ENCODE measurements at regions not wholly inside any gene's neighbourhood (a gene's known extent, or its start where the extent isn't known, plus 50 kb on each side); places are given as distances from the start of the nearest gene placed in this dataset.

- no peak overlapping the region for H3K27ac ChIP-seq
- ATAC-seq (no peak), DNase-seq (peak in 1 of 2 donors; percentile 32)
- no peaks in the 10 kb centered on the region for H3K4me1 ChIP-seq
- intact Hi-C loops (cut with DNase I), result no loop called here
- no peaks in the 10 kb centered on the region for H3K36me3 ChIP-seq (ENCODE audit: insufficient read depth in 1 of 2, low read depth in 1 of 2)
- no peaks in the 10 kb centered on the region for H3K27me3 ChIP-seq (ENCODE audit: insufficient read depth in 3 of 3, low read length in 2 of 3)
- no peak overlapping the region for H3K4me3 ChIP-seq
- H3K9me3 ChIP-seq, result no peaks in the 10 kb centered on the region
- WGBS, 3 donors, result 84 to 92% (median 89%) methylated on average over 13 of the region's 13 CpGs
- no peak for TF ChIP-seq CTCF (IDR thresholded peaks at IDR 0.05)
Measured at GRCh38 chr22:48438096-48438495, 1389.6 kb downstream of the BRD1 start.

- Histone ChIP-seq H3K4me3 (no peak overlapping the region), H3K9me3 (no peaks in the 10 kb centered on the region), H3K27ac (no peak overlapping the region), H3K27me3 (ENCODE audit: insufficient read depth in 3 of 3, low read length in 2 of 3) (no peaks in the 10 kb centered on the region), H3K36me3 (ENCODE audit: insufficient read depth in 1 of 2, low read depth in 1 of 2) (no peaks in the 10 kb centered on the region), H3K4me1 (no peaks in the 10 kb centered on the region)
- WGBS, 3 donors, result 71 to 81% (median 72%) methylated on average over 17 of the region's 17 CpGs
- TF ChIP-seq CTCF (IDR thresholded peaks at IDR 0.05), result no peak
- ATAC-seq (no peak), DNase-seq (peak in 1 of 2 donors; percentile 20)
- intact Hi-C loops (cut with DNase I), result no loop called here
Measured at GRCh38 chr22:48436201-48436931, 1391.3 kb downstream of the BRD1 start.

GRCh38 chr22:48434868-48435250, 1392.8 kb downstream of the BRD1 start:
- TF ChIP-seq CTCF (IDR thresholded peaks at IDR 0.05), result no peak
- intact Hi-C loops (cut with DNase I), result no loop called here
- Histone ChIP-seq H3K27ac (no peak overlapping the region), H3K4me3 (no peak overlapping the region), H3K4me1 (no peaks in the 10 kb centered on the region), H3K36me3 (ENCODE audit: insufficient read depth in 1 of 2, low read depth in 1 of 2) (no peaks in the 10 kb centered on the region), H3K27me3 (ENCODE audit: insufficient read depth in 3 of 3, low read length in 2 of 3) (no peaks in the 10 kb centered on the region), H3K9me3 (no peaks in the 10 kb centered on the region)
- 82 to 88% (median 83%) methylated on average over 5 of the region's 5 CpGs for WGBS, 3 donors
- no peak for DNase-seq
- ATAC-seq, result no peak

- H3K27ac ChIP-seq, result no peak overlapping the region
- DNase-seq (no peak), ATAC-seq (no peak)
- TF ChIP-seq CTCF (IDR thresholded peaks at IDR 0.05), result no peak
- no peak overlapping the region for H3K4me3 ChIP-seq
- intact Hi-C loops (cut with DNase I), result no loop called here
- H3K27me3 ChIP-seq (ENCODE audit: insufficient read depth in 3 of 3, low read length in 2 of 3), result no peaks in the 10 kb centered on the region
- WGBS, 3 donors, result 69 to 79% (median 78%) methylated on average over 16 of the region's 16 CpGs
- no peaks in the 10 kb centered on the region for H3K4me1 ChIP-seq
- no peaks in the 10 kb centered on the region for H3K36me3 ChIP-seq (ENCODE audit: insufficient read depth in 1 of 2, low read depth in 1 of 2)
- no peaks in the 10 kb centered on the region for H3K9me3 ChIP-seq
Measured at GRCh38 chr22:48434156-48434867, 1393.4 kb downstream of the BRD1 start.

All from psoas muscle (tissue), 7 donors.